Naive thymus-derived CD4-positive, alpha-beta T cell (primary cell): ENCODE measurements at regions not wholly inside any gene's neighbourhood (a gene's known extent, or its start where the extent isn't known, plus 50 kb on each side); places are given as distances from the start of the nearest gene placed in this dataset.
"Not testable (repeated sequence)": the region's sequence is repeated elsewhere in the genome, so short reads cannot be mapped to it uniquely, and the experiment has no call there.

Experiments used
- ATAC-seq: fragments of 150-1000 bp; cut with Tn5 transposase; 2 replicates; pipeline ENCODE4 v1.10.0; 2021; ENCODE audit warnings: mild to moderate bottlenecking, moderate library complexity
- CTCF ChIA-PET: fragments of 350-600 bp; sonication (Branson Sonifier 250); formaldehyde crosslinking; loops from one replicate; lab custom pipeline; 2021; ENCODE audit warnings: antibody characterized with exemption; lab: Charles Lee
- POLR2A ChIA-PET: fragments of 350-600 bp; sonication (Branson Sonifier 250); formaldehyde crosslinking; loops from one replicate; lab custom pipeline; 2021; ENCODE audit warnings: antibody characterized with exemption, inconsistent platforms; lab: Charles Lee
- DNase-seq, 9 donors: peaks; one replicate each; pipeline versions ENCODE4 v3.0.0 to v3.0.0-alpha.2; 2020 to 2022; ENCODE audit warnings: mixed read lengths in 1 of 9
- H3K27ac ChIP-seq: one replicate; pipeline ENCODE4 v1.7.0; 2013; ENCODE audit warnings: mild to moderate bottlenecking, low read depth, low read length, moderate library complexity
- H3K27me3 ChIP-seq, 2 donors: one replicate each; pipeline ENCODE4 v1.7.0; 2013; ENCODE audit warnings: low read length in 2 of 2, mild to moderate bottlenecking in 2 of 2, moderate library complexity in 2 of 2; ENCODE audit not compliant: control insufficient read depth in 2 of 2, insufficient read depth in 2 of 2
- H3K36me3 ChIP-seq, 3 experiments: 1 replicate in 2 of 3; 2 replicates in 1 of 3; pipeline ENCODE4 v1.7.0; 2013; ENCODE audit warnings: low read length in 3 of 3, mild to moderate bottlenecking in 3 of 3, moderate library complexity in 1 of 3; ENCODE audit not compliant: insufficient read depth in 3 of 3, control insufficient read depth in 2 of 3
- H3K4me1 ChIP-seq, 2 donors: one replicate each; pipeline ENCODE4 v1.7.0; 2013; ENCODE audit warnings: low read length in 2 of 2, mild to moderate bottlenecking in 2 of 2, moderate library complexity in 1 of 2; ENCODE audit not compliant: control insufficient read depth in 2 of 2, insufficient read depth in 2 of 2
- H3K4me3 ChIP-seq: 2 replicates; pipeline ENCODE4 v1.7.0; 2013; ENCODE audit warnings: mild to moderate bottlenecking, low read length
- H3K9me3 ChIP-seq, 3 experiments: 1 replicate in 2 of 3; 2 replicates in 1 of 3; pipeline ENCODE4 v1.7.0; 2013; ENCODE audit warnings: low read length in 3 of 3; ENCODE audit not compliant: control insufficient read depth in 2 of 3
- H3K27ac Mint-ChIP-seq, 9 donors: one replicate each; pipeline ENCODE4 v1.8.0; 2020 to 2022; ENCODE audit warnings: mixed read lengths in 9 of 9, mild to moderate bottlenecking in 8 of 9, moderate library complexity in 5 of 9, inconsistent platforms in 2 of 9
- H3K27me3 Mint-ChIP-seq, 5 donors: one replicate each; pipeline ENCODE4 v1.8.0; 2021 to 2022; ENCODE audit warnings: mixed read lengths in 5 of 5, mild to moderate bottlenecking in 1 of 5
- H3K36me3 Mint-ChIP-seq, 5 donors: one replicate each; pipeline ENCODE4 v1.8.0; 2020 to 2022; ENCODE audit warnings: mixed read lengths in 5 of 5, mild to moderate bottlenecking in 3 of 5, inconsistent platforms in 1 of 5
- H3K4me1 Mint-ChIP-seq, 7 donors: one replicate each; pipeline ENCODE4 v1.8.0; 2020 to 2022; ENCODE audit warnings: mixed read lengths in 7 of 7, mild to moderate bottlenecking in 3 of 7, inconsistent platforms in 1 of 7
- H3K4me3 Mint-ChIP-seq, 10 donors: one replicate each; pipeline ENCODE4 v1.8.0; 2020 to 2022; ENCODE audit warnings: mild to moderate bottlenecking in 10 of 10, mixed read lengths in 10 of 10, moderate library complexity in 6 of 10, inconsistent platforms in 2 of 10
- H3K9me3 Mint-ChIP-seq, 11 donors: one replicate each; pipeline ENCODE4 v1.8.0; 2020 to 2022; ENCODE audit warnings: mixed read lengths in 11 of 11, mild to moderate bottlenecking in 4 of 11, inconsistent platforms in 1 of 11, moderate library complexity in 1 of 11
- intact Hi-C, 2 donors: fragments of 100-400 bp; cut with micrococcal nuclease; formaldehyde crosslinking; loops; one replicate each; pipeline ENCODE4 v1.15.1; 2023

- H3K9me3 Mint-ChIP-seq = peaks cover 1 to 29% (median 4%) of the 10 kb centered on the region in 11 donors
- ChIA-PET CTCF (no interaction called here), POLR2A (no interaction called here)
- Histone ChIP-seq H3K4me3 (no peak overlapping the region), H3K4me1 (no peaks in the 10 kb centered on the region), H3K9me3 (no peaks in the 10 kb centered on the region), H3K27me3 (no peaks in the 10 kb centered on the region), H3K36me3 (no peaks in the 10 kb centered on the region), H3K27ac (no peak overlapping the region)
- no peak overlapping the region for H3K27ac Mint-ChIP-seq
- H3K27me3 Mint-ChIP-seq = no peaks in the 10 kb centered on the region
- DNase-seq (no peak), ATAC-seq (no peak)
- no peaks in the 10 kb centered on the region for H3K4me1 Mint-ChIP-seq
- no peaks in the 10 kb centered on the region for H3K36me3 Mint-ChIP-seq
- intact Hi-C loops = no loop called here
- H3K4me3 Mint-ChIP-seq = no peak overlapping the region
Observed at GRCh38 chr16:60811051-60811608, 1225.1 kb downstream of the CDH8 start.

GRCh38 chr16:60810250-60810649 lies 1226.0 kb downstream of the CDH8 start:
- H3K9me3 ChIP-seq = no peaks in the 10 kb centered on the region
- intact Hi-C loops = no loop called here
- no peak for ATAC-seq
- ChIA-PET CTCF (no interaction called here), POLR2A (no interaction called here)
- no peak overlapping the region for H3K4me3 Mint-ChIP-seq
- no peaks in the 10 kb centered on the region for H3K27me3 ChIP-seq
- H3K27ac ChIP-seq = no peak overlapping the region
- H3K4me3 ChIP-seq = no peak overlapping the region
- no peaks in the 10 kb centered on the region for H3K4me1 ChIP-seq
- H3K36me3 Mint-ChIP-seq = no peaks in the 10 kb centered on the region
- H3K27me3 Mint-ChIP-seq = no peaks in the 10 kb centered on the region
- H3K9me3 Mint-ChIP-seq = peaks cover 1 to 33% (median 7%) of the 10 kb centered on the region in 11 donors
- no peaks in the 10 kb centered on the region for H3K36me3 ChIP-seq
- H3K27ac Mint-ChIP-seq = no peak overlapping the region
- no peaks in the 10 kb centered on the region for H3K4me1 Mint-ChIP-seq
- DNase-seq = no peak

GRCh38 chr16:60792437-60792836 lies 1243.8 kb downstream of the CDH8 start:
- intact Hi-C loops = no loop called here
- DNase-seq (no peak), ATAC-seq (no peak)
- H3K27ac Mint-ChIP-seq = no peak overlapping the region
- H3K4me1 Mint-ChIP-seq = no peaks in the 10 kb centered on the region
- POLR2A ChIA-PET = no interaction called here
- CTCF ChIA-PET = no interaction called here
- Histone ChIP-seq H3K36me3 (no peaks in the 10 kb centered on the region), H3K27me3 (no peaks in the 10 kb centered on the region), H3K4me3 (no peak overlapping the region), H3K27ac (no peak overlapping the region), H3K4me1 (no peaks in the 10 kb centered on the region), H3K9me3 (no peaks in the 10 kb centered on the region)
- H3K9me3 Mint-ChIP-seq = peaks cover 2 to 50% (median 16%) of the 10 kb centered on the region in 11 donors
- H3K4me3 Mint-ChIP-seq = no peak overlapping the region
- no peaks in the 10 kb centered on the region for H3K27me3 Mint-ChIP-seq
- peaks cover 0 to 3% (median 0%) of the 10 kb centered on the region in 5 donors for H3K36me3 Mint-ChIP-seq

- Mint-ChIP-seq H3K27ac (no peak overlapping the region), H3K36me3 (peaks cover 0 to under 1% (median 0%) of the 10 kb centered on the region in 5 donors), H3K4me3 (no peak overlapping the region), H3K27me3 (no peaks in the 10 kb centered on the region), H3K4me1 (no peaks in the 10 kb centered on the region), H3K9me3 (peaks cover 0 to 23% (median 8%) of the 10 kb centered on the region in 11 donors)
- Histone ChIP-seq H3K36me3 (no peaks in the 10 kb centered on the region), H3K9me3 (no peaks in the 10 kb centered on the region), H3K27ac (no peak overlapping the region), H3K4me3 (no peak overlapping the region), H3K27me3 (no peaks in the 10 kb centered on the region), H3K4me1 (no peaks in the 10 kb centered on the region)
- DNase-seq (no peak), ATAC-seq (no peak)
- intact Hi-C loops = no loop called here
- ChIA-PET POLR2A (no interaction called here), CTCF (no interaction called here)
Observed at GRCh38 chr16:60788631-60789030, 1247.6 kb downstream of the CDH8 start.

GRCh38 chr16:60776281-60776680 lies 1260.0 kb downstream of the CDH8 start:
- no peak for ATAC-seq
- ChIA-PET CTCF (no interaction called here), POLR2A (no interaction called here)
- H3K4me1 ChIP-seq = no peaks in the 10 kb centered on the region
- DNase-seq = no peak
- Mint-ChIP-seq H3K4me1 (no peaks in the 10 kb centered on the region), H3K27me3 (no peaks in the 10 kb centered on the region), H3K9me3 (peaks cover 7 to 51% (median 17%) of the 10 kb centered on the region in 11 donors), H3K4me3 (no peak overlapping the region), H3K27ac (no peak overlapping the region), H3K36me3 (peaks cover 0 to 7% (median 0%) of the 10 kb centered on the region in 5 donors)
- no peaks in the 10 kb centered on the region for H3K9me3 ChIP-seq
- intact Hi-C loops = no loop called here
- no peaks in the 10 kb centered on the region for H3K36me3 ChIP-seq
- H3K27ac ChIP-seq = no peak overlapping the region
- no peak overlapping the region for H3K4me3 ChIP-seq
- no peaks in the 10 kb centered on the region for H3K27me3 ChIP-seq

- intact Hi-C loops = no loop called here
- peaks cover 15 to 65% (median 24%) of the 10 kb centered on the region in 11 donors for H3K9me3 Mint-ChIP-seq
Observed at GRCh38 chr16:60771138-60771537, 1265.1 kb downstream of the CDH8 start.

GRCh38 chr16:60770384-60770783 lies 1265.9 kb downstream of the CDH8 start:
- DNase-seq, H3K9me3 ChIP-seq, CTCF ChIA-PET, H3K27me3 Mint-ChIP-seq, H3K4me1 Mint-ChIP-seq, POLR2A ChIA-PET, H3K27ac Mint-ChIP-seq, intact Hi-C loops, H3K4me3 ChIP-seq, H3K27ac ChIP-seq, ATAC-seq, H3K4me3 Mint-ChIP-seq, H3K27me3 ChIP-seq, H3K36me3 ChIP-seq, H3K4me1 ChIP-seq: not testable (repeated sequence)
- Mint-ChIP-seq H3K36me3 (peaks cover 0 to 11% (median 0%) of the 10 kb centered on the region in 5 donors), H3K9me3 (peaks cover 15 to 67% (median 24%) of the 10 kb centered on the region in 11 donors)

More at GRCh38 chr16:60771138-60771537, 1265.1 kb downstream of the CDH8 start:
- Histone ChIP-seq H3K9me3 (peaks cover 0 to 7% (median 0%) of the 10 kb centered on the region in 3 experiments), H3K4me3 (no peak overlapping the region), H3K27me3 (no peaks in the 10 kb centered on the region), H3K27ac (no peak overlapping the region), H3K4me1 (no peaks in the 10 kb centered on the region), H3K36me3 (no peaks in the 10 kb centered on the region)
- no peak overlapping the region for H3K27ac Mint-ChIP-seq
- H3K36me3 Mint-ChIP-seq = peaks cover 0 to 11% (median 0%) of the 10 kb centered on the region in 5 donors
- ATAC-seq = no peak
- ChIA-PET POLR2A (no interaction called here), CTCF (no interaction called here)
- no peaks in the 10 kb centered on the region for H3K27me3 Mint-ChIP-seq
- no peak for DNase-seq
- H3K4me1 Mint-ChIP-seq = no peaks in the 10 kb centered on the region
- H3K4me3 Mint-ChIP-seq = no peak overlapping the region
